Body of pancreas (tissue), 4 donors: ENCODE measurements at regions not wholly inside any gene's neighbourhood (a gene's known extent, or its start where the extent isn't known, plus 50 kb on each side); places are given as distances from the start of the nearest gene placed in this dataset.

Experiments
- CTCF ChIP-seq, 7 experiments: fragments of 450-650 bp in 4 of 7; fragments of 200-600 bp in 3 of 7; sonication (generic) in 3 of 7; IDR thresholded peaks; one replicate each; pipeline ENCODE4 v1.5.1; 2016 to 2019; ENCODE audit warnings: antibody characterized with exemption in 7 of 7
- POLR2A ChIP-seq, 3 donors: fragments of 450-650 bp; IDR thresholded peaks; one replicate each; pipeline ENCODE4 v1.6.1; 2016; ENCODE audit warnings: antibody characterized with exemption in 3 of 3, mild to moderate bottlenecking in 2 of 3

DNA sequence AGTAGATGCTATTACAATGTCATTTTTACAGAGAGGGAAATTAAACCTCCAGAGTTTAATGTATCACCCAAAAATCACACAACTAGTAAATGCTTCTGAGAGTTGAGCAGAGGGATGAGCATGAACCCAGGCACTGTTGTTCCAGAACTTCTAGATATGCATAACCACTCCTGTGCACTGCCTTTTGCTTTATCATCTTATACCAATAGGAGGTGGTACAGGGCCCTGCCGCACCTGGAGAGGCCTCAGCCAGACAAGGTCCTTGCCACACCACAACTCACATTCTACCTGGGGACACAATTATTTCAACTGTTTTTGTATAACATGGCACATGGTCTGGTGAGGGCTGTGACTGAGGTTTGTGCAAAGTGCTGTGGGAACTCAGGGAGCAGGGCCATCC, 78.5 kb upstream of the NTRK3 start:
- TF ChIP-seq CTCF (IDR thresholded peaks at IDR 0.05): no peak
- no peak for TF ChIP-seq POLR2A (IDR thresholded peaks at IDR 0.05)
